Kidney (tissue), 10 donors: ENCODE measurements at regions not wholly inside any gene's neighbourhood (a gene's known extent, or its start where the extent isn't known, plus 50 kb on each side); places are given as distances from the start of the nearest gene placed in this dataset.
"Not testable (repeated sequence)": the region's sequence is repeated elsewhere in the genome, so short reads cannot be mapped to it uniquely, and the experiment has no call there.

Experiments
- DNase-seq, 5 donors: peaks; one replicate each; pipeline ENCODE4 v3.0.0-alpha.2; 2013 to 2020
- FAIRE-seq: peaks from 2 replicates; lab custom pipeline; 2012; peaks lifted over from hg19 to GRCh38; lab: Jason Lieb, UNC
- H3K27ac ChIP-seq, 2 donors: one replicate each; pipeline ENCODE4 v1.7.0; 2013; ENCODE audit warnings: low read depth in 2 of 2, low read length in 2 of 2, inconsistent platforms in 1 of 2
- H3K27me3 ChIP-seq: one replicate; pipeline ENCODE4 v1.7.1; 2013; ENCODE audit warnings: low read length, inconsistent platforms; ENCODE audit not compliant: control insufficient read depth, insufficient read depth
- H3K36me3 ChIP-seq, 3 donors: one replicate each; pipeline versions ENCODE4 v1.7.0 to v1.7.1; 2013; ENCODE audit warnings: low read length in 3 of 3, control low read depth in 1 of 3, inconsistent platforms in 1 of 3; ENCODE audit not compliant: insufficient read depth in 3 of 3, control insufficient read depth in 2 of 3
- H3K4me1 ChIP-seq, 3 donors: one replicate each; pipeline versions ENCODE4 v1.7.0 to v1.7.1; 2013; ENCODE audit warnings: low read length in 3 of 3, inconsistent platforms in 1 of 3, low read depth in 1 of 3; ENCODE audit not compliant: control insufficient read depth in 2 of 3, insufficient read depth in 2 of 3
- H3K4me3 ChIP-seq, 3 donors: one replicate each; pipeline versions ENCODE4 v1.7.0 to v1.8.1; 2013; ENCODE audit warnings: low read length in 3 of 3, control low read depth in 1 of 3, inconsistent platforms in 1 of 3
- H3K9ac ChIP-seq, 3 donors: one replicate each; pipeline versions ENCODE4 v1.7.0 to v1.7.1; 2013; ENCODE audit warnings: low read length in 3 of 3, control low read depth in 1 of 3, inconsistent platforms in 1 of 3
- H3K9me3 ChIP-seq, 3 donors: one replicate each; pipeline versions ENCODE4 v1.7.0 to v1.7.1; 2013; ENCODE audit warnings: low read length in 3 of 3, control low read depth in 1 of 3, inconsistent platforms in 1 of 3; ENCODE audit not compliant: control insufficient read depth in 2 of 3, insufficient read depth in 1 of 3
- intact Hi-C: fragments of 100-400 bp; cut with DNase I; formaldehyde crosslinking; loops from one replicate; pipeline ENCODE4 v1.11.1; 2022
- donor health status: control.
- donor health status: control.
- donor health status: DM: yes; HTN: yes; CAD: no.
- donor health status: Normal renal cell carcinoma (clear cell type).

GRCh38 chr14:105705862-105706700 is 179.7 kb downstream of the TMEM121 start:
- H3K27me3 ChIP-seq, FAIRE-seq, H3K4me1 ChIP-seq, H3K4me3 ChIP-seq, H3K36me3 ChIP-seq, H3K27ac ChIP-seq, H3K9ac ChIP-seq, H3K9me3 ChIP-seq: not testable (repeated sequence)
- peak in 1 of 5 donors; percentile 73 for DNase-seq
- intact Hi-C loops, result loop anchor here (10.0 kb wide), 1 partner anchor 121 kb away; no protein-coding TSS in a partner anchor

GRCh38 chr14:105706701-105707019 is 180.3 kb downstream of the TMEM121 start:
- FAIRE-seq, result not testable (repeated sequence)

GRCh38 chr14:105707099-105707498 is 180.7 kb downstream of the TMEM121 start:
- intact Hi-C loops, result loop anchor here (10.0 kb wide), 1 partner anchor 122 kb away; no protein-coding TSS in a partner anchor

More at GRCh38 chr14:105706701-105707019, 180.3 kb downstream of the TMEM121 start:
- H3K4me3 ChIP-seq, H3K4me1 ChIP-seq, H3K36me3 ChIP-seq, H3K27ac ChIP-seq, H3K9ac ChIP-seq, H3K9me3 ChIP-seq, H3K27me3 ChIP-seq, DNase-seq: not testable (repeated sequence)
- intact Hi-C loops, result loop anchor here (10.0 kb wide), 1 partner anchor 122 kb away; no protein-coding TSS in a partner anchor

DNA sequence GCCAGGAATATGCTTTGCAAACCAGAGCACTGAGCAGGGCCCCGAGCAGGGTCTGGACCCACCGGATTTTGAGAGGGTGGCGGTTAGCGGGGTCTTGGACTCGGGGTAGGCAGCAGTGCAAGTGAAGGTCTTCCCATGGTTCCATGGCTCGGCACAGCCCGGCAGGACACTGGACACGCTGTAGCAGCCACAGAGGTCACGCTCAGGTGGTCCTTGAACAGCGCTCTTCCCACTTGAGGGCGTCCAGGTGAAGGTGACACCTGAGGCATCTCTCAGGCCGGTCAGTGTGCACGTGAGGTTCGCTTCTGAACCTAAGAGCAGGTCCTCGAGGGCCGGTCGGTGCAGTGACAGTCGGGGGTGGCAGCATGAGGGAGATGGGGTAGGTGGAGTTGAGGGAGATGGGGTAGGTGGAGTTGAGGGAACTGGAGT is 181.4 kb downstream of the TMEM121 start:
- not testable (repeated sequence) for H3K27me3 ChIP-seq, H3K4me3 ChIP-seq, H3K9me3 ChIP-seq, H3K9ac ChIP-seq, H3K4me1 ChIP-seq, H3K27ac ChIP-seq, FAIRE-seq, H3K36me3 ChIP-seq
- peak in 1 of 5 donors; percentile 48 for DNase-seq
- intact Hi-C loops, result loop anchor here (10.0 kb wide), 1 partner anchor 123 kb away; no protein-coding TSS in a partner anchor

More at GRCh38 chr14:105707099-105707498, 180.7 kb downstream of the TMEM121 start:
- DNase-seq, result peak in 1 of 5 donors; percentile 80
- not testable (repeated sequence) for H3K9ac ChIP-seq, H3K9me3 ChIP-seq, H3K4me3 ChIP-seq, H3K4me1 ChIP-seq, H3K36me3 ChIP-seq, H3K27me3 ChIP-seq, H3K27ac ChIP-seq, FAIRE-seq

GRCh38 chr14:105708251-105709134 is 182.1 kb downstream of the TMEM121 start:
- H3K4me3 ChIP-seq, result not testable (repeated sequence)

More at GRCh38 chr14:105708251-105709134, 182.1 kb downstream of the TMEM121 start:
- DNase-seq, result peak in 1 of 5 donors; percentile 68
- not testable (repeated sequence) for H3K36me3 ChIP-seq, FAIRE-seq, H3K27ac ChIP-seq, H3K9ac ChIP-seq, H3K27me3 ChIP-seq, H3K9me3 ChIP-seq, H3K4me1 ChIP-seq
- intact Hi-C loops, result loop anchor here (10.0 kb wide), 1 partner anchor 124 kb away; no protein-coding TSS in a partner anchor
